H9 (cell line): ENCODE measurements at regions not wholly inside any gene's neighbourhood (a gene's known extent, or its start where the extent isn't known, plus 50 kb on each side); places are given as distances from the start of the nearest gene placed in this dataset.
A peak's percentile ranks its signal among the peaks of the same experiment; 100 is the strongest.

Source experiments
- DNase-seq: peaks from one replicate; pipeline ENCODE4 v3.0.0-alpha.2; 2017
- H2AFZ ChIP-seq: one replicate; pipeline ENCODE4 v1.6.1; 2013; ENCODE audit warnings: mild to moderate bottlenecking, low read length, control low read depth, moderate library complexity
- H2AK5ac ChIP-seq: 2 replicates; pipeline ENCODE4 v1.6.1; 2013; ENCODE audit warnings: low read length, control low read depth, mixed read lengths; ENCODE audit not compliant: insufficient read length
- H2BK120ac ChIP-seq: one replicate; pipeline ENCODE4 v1.6.1; 2013; ENCODE audit warnings: low read depth, mild to moderate bottlenecking, low read length, control low read depth, inconsistent platforms; ENCODE audit not compliant: poor library complexity, severe bottlenecking
- H2BK12ac ChIP-seq: 2 replicates; pipeline ENCODE4 v1.6.1; 2013; ENCODE audit warnings: low read length, control low read depth, mixed read lengths, low read depth; ENCODE audit not compliant: insufficient read length
- H2BK15ac ChIP-seq: 2 replicates; pipeline ENCODE4 v1.6.1; 2013; ENCODE audit warnings: low read depth, low read length, control low read depth
- H2BK20ac ChIP-seq: one replicate; pipeline ENCODE4 v1.6.1; 2013; ENCODE audit warnings: low read depth, mild to moderate bottlenecking, low read length, control low read depth, inconsistent platforms; ENCODE audit not compliant: poor library complexity, severe bottlenecking
- H2BK5ac ChIP-seq: 2 replicates; pipeline ENCODE4 v1.6.1; 2013; ENCODE audit warnings: low read length, control low read depth, mixed read lengths; ENCODE audit not compliant: insufficient read length
- H3K14ac ChIP-seq: 2 replicates; pipeline ENCODE4 v1.6.1; 2013; ENCODE audit warnings: low read length, control low read depth; ENCODE audit not compliant: insufficient read depth
- H3K18ac ChIP-seq: 2 replicates; pipeline ENCODE4 v1.6.1; 2013; ENCODE audit warnings: low read depth, mild to moderate bottlenecking, mixed read lengths, low read length, control low read depth; ENCODE audit not compliant: insufficient read length
- H3K23ac ChIP-seq: 2 replicates; pipeline ENCODE4 v1.6.1; 2013; ENCODE audit warnings: low read length, control low read depth, mixed read lengths, low read depth; ENCODE audit not compliant: insufficient read length
- H3K23me2 ChIP-seq: 2 replicates; pipeline ENCODE4 v1.6.1; 2013; ENCODE audit warnings: low read depth, mild to moderate bottlenecking, mixed read lengths, low read length, control low read depth; ENCODE audit not compliant: insufficient read length, poor library complexity, severe bottlenecking
- H3K27ac ChIP-seq: 2 replicates; pipeline ENCODE4 v1.5.1; 2013; ENCODE audit warnings: low read length, control low read depth, mixed read lengths, low read depth; ENCODE audit not compliant: insufficient read length
- H3K27me3 ChIP-seq: 2 replicates; pipeline ENCODE4 v1.6.1; 2013; ENCODE audit warnings: low read length, control low read depth, inconsistent platforms; ENCODE audit not compliant: insufficient read depth
- H3K4ac ChIP-seq: 2 replicates; pipeline ENCODE4 v1.6.1; 2013; ENCODE audit warnings: low read depth, mild to moderate bottlenecking, control low read depth, inconsistent platforms, low read length, moderate library complexity
- H3K4me1 ChIP-seq: 2 replicates; pipeline ENCODE4 v1.6.1; 2013; ENCODE audit warnings: low read length, control low read depth, inconsistent platforms; ENCODE audit not compliant: insufficient read depth
- H3K4me2 ChIP-seq: 2 replicates; pipeline ENCODE4 v1.6.1; 2013; ENCODE audit warnings: low read length, control low read depth, mixed read lengths; ENCODE audit not compliant: insufficient read length, insufficient read depth
- H3K56ac ChIP-seq: 2 replicates; pipeline ENCODE4 v1.6.1; 2013; ENCODE audit warnings: low read depth, mild to moderate bottlenecking, mixed read lengths, low read length, control low read depth; ENCODE audit not compliant: insufficient read length
- H3K79me1 ChIP-seq: 2 replicates; pipeline ENCODE4 v1.6.1; 2013; ENCODE audit warnings: low read depth, mild to moderate bottlenecking, moderate library complexity, low read length, control low read depth, inconsistent platforms; ENCODE audit not compliant: insufficient read depth, poor library complexity, severe bottlenecking
- H3K79me2 ChIP-seq: 2 replicates; pipeline ENCODE4 v1.6.1; 2013; ENCODE audit warnings: low read length, control low read depth, inconsistent platforms; ENCODE audit not compliant: insufficient read depth
- H3K9ac ChIP-seq: 2 replicates; pipeline ENCODE4 v1.6.1; 2013; ENCODE audit warnings: low read length, control low read depth, mixed read lengths; ENCODE audit not compliant: insufficient read length; ENCODE audit errors: extremely low read depth
- H3K9me3 ChIP-seq: one replicate; pipeline ENCODE4 v1.6.1; 2013; ENCODE audit warnings: low read depth, low read length, inconsistent platforms; ENCODE audit not compliant: control insufficient read depth
- H3T11ph ChIP-seq: one replicate; pipeline ENCODE4 v1.6.1; 2013; ENCODE audit warnings: mild to moderate bottlenecking, low read length, control low read depth, inconsistent platforms
- H4K20me1 ChIP-seq: one replicate; pipeline ENCODE4 v1.6.1; 2013; ENCODE audit not compliant: control insufficient read depth, insufficient read length, insufficient read depth
- H4K5ac ChIP-seq: 2 replicates; pipeline ENCODE4 v1.6.1; 2013; ENCODE audit warnings: low read depth, mild to moderate bottlenecking, mixed read lengths, low read length, control low read depth; ENCODE audit not compliant: insufficient read length
- H4K8ac ChIP-seq: replicated peaks from 2 replicates; pipeline ENCODE4 v1.6.1; 2013; ENCODE audit warnings: low read length, control low read depth, mixed read lengths, low read depth; ENCODE audit not compliant: insufficient read length
- H4K91ac ChIP-seq: 2 replicates; pipeline ENCODE4 v1.6.1; 2013; ENCODE audit warnings: low read depth, mild to moderate bottlenecking, moderate library complexity, mixed read lengths, low read length, control low read depth; ENCODE audit not compliant: insufficient read length
- H3K27ac Mint-ChIP-seq, 3 experiments: 2 replicates in 2 of 3; 3 replicates in 1 of 3; pipeline ENCODE4 v1.8.0; 2020 to 2021; ENCODE audit warnings: mixed read lengths in 3 of 3, mild to moderate bottlenecking in 1 of 3, moderate library complexity in 1 of 3
- H3K27me3 Mint-ChIP-seq: 2 replicates; pipeline ENCODE4 v1.8.0; 2021; ENCODE audit warnings: low read depth, mild to moderate bottlenecking, moderate library complexity, mixed read lengths
- H3K36me3 Mint-ChIP-seq, 3 experiments: 2 replicates in 2 of 3; 3 replicates in 1 of 3; pipeline ENCODE4 v1.8.0; 2020 to 2021; ENCODE audit warnings: low read depth in 3 of 3, mixed read lengths in 3 of 3; ENCODE audit not compliant: insufficient read depth in 1 of 3
- H3K4me1 Mint-ChIP-seq, 2 experiments: 2 replicates each; pipeline ENCODE4 v1.8.0; 2020; ENCODE audit warnings: mixed read lengths in 2 of 2
- H3K4me3 Mint-ChIP-seq, 2 experiments: 2 replicates in 1 of 2; 3 replicates in 1 of 2; pipeline ENCODE4 v1.8.0; 2020 to 2021; ENCODE audit warnings: mild to moderate bottlenecking in 2 of 2, mixed read lengths in 2 of 2, moderate library complexity in 1 of 2
- H3K9me3 Mint-ChIP-seq, 2 experiments: 2 replicates in 1 of 2; 3 replicates in 1 of 2; pipeline ENCODE4 v1.8.0; 2020; ENCODE audit warnings: mild to moderate bottlenecking in 2 of 2, mixed read lengths in 2 of 2, moderate library complexity in 1 of 2
- WGBS: extraction: QIAGEN DNeasy Blood & Tissue Kit; methylation state at CpG from one replicate; pipeline ENCODE4 v1.1.7; 2013; ENCODE audit warnings: missing lambda C conversion rate, low lambda C conversion rate, mixed read lengths; ENCODE audit not compliant: insufficient read length; ENCODE audit errors: extremely low coverage; 5-methylcytosine and 5-hydroxymethylcytosine counted together
- TF ChIP-seq, protein P1 (sequence below): fragments of 200-600 bp; sonication (generic); conservative IDR thresholded peaks from 3 replicates; pipeline ENCODE4 v1.8.0; 2021; ENCODE audit warnings: antibody characterized with exemption, mild to moderate bottlenecking

DNA sequence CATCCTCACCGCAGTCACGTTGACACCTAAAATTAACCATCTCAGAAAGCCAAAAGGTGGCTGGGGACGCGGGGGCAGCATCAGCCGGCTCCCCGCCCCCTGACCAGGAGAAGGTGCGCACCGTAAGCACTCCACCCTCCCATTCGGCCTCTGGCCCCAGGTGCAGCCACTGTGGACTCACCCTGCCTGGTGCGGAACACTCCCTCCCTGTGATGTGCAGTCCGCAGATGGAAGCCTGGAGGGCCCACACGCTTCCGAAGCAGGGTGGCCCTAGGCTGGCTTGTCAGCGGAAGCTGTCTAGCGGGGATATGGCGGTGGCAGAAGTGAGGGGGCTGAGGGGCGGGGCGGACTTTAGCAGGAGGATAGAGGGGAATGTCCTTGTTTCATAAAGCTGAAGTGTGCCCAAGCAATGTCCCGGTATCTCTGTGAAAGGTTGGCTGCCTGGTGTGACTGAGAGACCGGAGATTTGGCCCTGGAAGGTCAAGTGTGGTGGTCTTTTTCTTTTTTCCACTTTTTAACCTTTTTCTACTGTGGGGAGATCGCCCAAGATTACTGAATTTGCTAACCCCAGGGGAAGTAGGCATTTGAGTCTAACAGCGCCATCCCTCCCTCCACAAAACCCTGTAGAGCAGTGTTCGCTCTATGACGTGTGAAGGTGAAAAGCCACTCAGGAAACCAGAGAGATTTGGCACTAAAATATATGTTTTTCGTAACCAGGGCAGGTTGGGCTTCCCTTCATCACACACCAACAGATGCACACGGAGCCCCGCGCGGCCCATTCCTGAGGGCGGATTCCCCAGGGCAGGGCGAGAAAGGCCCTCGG, 74.7 kb downstream of the CXCL12 start:
- Histone ChIP-seq H4K20me1 (peaks cover 4% of the 10 kb centered on the region), H3K4me1 (no peaks in the 10 kb centered on the region), H3K79me2 (no peaks in the 10 kb centered on the region), H4K91ac (no peak overlapping the region), H2BK120ac (no peak overlapping the region), H3T11ph (no peak overlapping the region), H2BK15ac (no peak overlapping the region), H3K27ac (no peak overlapping the region), H4K5ac (no peak overlapping the region), H2AFZ (no peak overlapping the region), H3K9me3 (no peaks in the 10 kb centered on the region), H3K56ac (no peak overlapping the region), H2AK5ac (no peak overlapping the region), H3K23ac (no peak overlapping the region), H3K4me2 (peak overlapping the region; percentile 41), H4K8ac (no peak overlapping the region), H3K14ac (peak overlapping the region; percentile 17; the same call in 1 of the 2 replicates), H2BK12ac (no peak overlapping the region), H3K9ac (no peak overlapping the region), H2BK20ac (no peak overlapping the region), H3K23me2 (no peaks in the 10 kb centered on the region), H3K27me3 (peaks cover 6% of the 10 kb centered on the region; the same call in 1 of the 2 replicates), H3K18ac (no peak overlapping the region), H2BK5ac (no peak overlapping the region), H3K79me1 (no peaks in the 10 kb centered on the region), H3K4ac (no peak overlapping the region)
- H3K9me3 Mint-ChIP-seq: no peaks in the 10 kb centered on the region
- H3K27ac Mint-ChIP-seq: no peak overlapping the region; a peak in 1 of 7 replicates
- no peaks in the 10 kb centered on the region; a peak in 2 of 7 replicates for H3K36me3 Mint-ChIP-seq
- H3K27me3 Mint-ChIP-seq: peaks cover 39% of the 10 kb centered on the region
- WGBS: no CpG with 5 or more reads among the region's 32 CpGs
- peak overlapping the region; percentile 24 to 34; a peak in 2 of 5 replicates for H3K4me3 Mint-ChIP-seq
- DNase-seq: no peak
- H3K4me1 Mint-ChIP-seq: peaks cover 9 to 16% of the 10 kb centered on the region in 2 experiments
- TF ChIP-seq, protein P1, sequence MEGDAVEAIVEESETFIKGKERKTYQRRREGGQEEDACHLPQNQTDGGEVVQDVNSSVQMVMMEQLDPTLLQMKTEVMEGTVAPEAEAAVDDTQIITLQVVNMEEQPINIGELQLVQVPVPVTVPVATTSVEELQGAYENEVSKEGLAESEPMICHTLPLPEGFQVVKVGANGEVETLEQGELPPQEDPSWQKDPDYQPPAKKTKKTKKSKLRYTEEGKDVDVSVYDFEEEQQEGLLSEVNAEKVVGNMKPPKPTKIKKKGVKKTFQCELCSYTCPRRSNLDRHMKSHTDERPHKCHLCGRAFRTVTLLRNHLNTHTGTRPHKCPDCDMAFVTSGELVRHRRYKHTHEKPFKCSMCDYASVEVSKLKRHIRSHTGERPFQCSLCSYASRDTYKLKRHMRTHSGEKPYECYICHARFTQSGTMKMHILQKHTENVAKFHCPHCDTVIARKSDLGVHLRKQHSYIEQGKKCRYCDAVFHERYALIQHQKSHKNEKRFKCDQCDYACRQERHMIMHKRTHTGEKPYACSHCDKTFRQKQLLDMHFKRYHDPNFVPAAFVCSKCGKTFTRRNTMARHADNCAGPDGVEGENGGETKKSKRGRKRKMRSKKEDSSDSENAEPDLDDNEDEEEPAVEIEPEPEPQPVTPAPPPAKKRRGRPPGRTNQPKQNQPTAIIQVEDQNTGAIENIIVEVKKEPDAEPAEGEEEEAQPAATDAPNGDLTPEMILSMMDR: no peak
